Neural crest cell (in vitro differentiated cells): ENCODE measurements at regions not wholly inside any gene's neighbourhood (a gene's known extent, or its start where the extent isn't known, plus 50 kb on each side); places are given as distances from the start of the nearest gene placed in this dataset.

Source experiments
- DNase-seq: peaks from one replicate; pipeline ENCODE4 v3.0.0; 2021; ENCODE audit warnings: low read depth, mixed read lengths, low spot score
- H3K27ac Mint-ChIP-seq: one replicate; pipeline ENCODE4 v1.8.0; 2021; ENCODE audit warnings: mild to moderate bottlenecking, mixed read lengths; ENCODE audit not compliant: unreplicated experiment
- H3K27me3 Mint-ChIP-seq: 2 replicates; pipeline ENCODE4 v1.8.0; 2021; ENCODE audit warnings: low read depth, mild to moderate bottlenecking, mixed read lengths
- H3K36me3 Mint-ChIP-seq: 2 replicates; pipeline ENCODE4 v1.8.0; 2021; ENCODE audit warnings: low read depth, mild to moderate bottlenecking, mixed read lengths
- H3K4me1 Mint-ChIP-seq: 2 replicates; pipeline ENCODE4 v1.8.0; 2021; ENCODE audit warnings: mixed read lengths
- H3K4me3 Mint-ChIP-seq: one replicate; pipeline ENCODE4 v1.8.0; 2021; ENCODE audit warnings: mild to moderate bottlenecking, mixed read lengths
- H3K9me3 Mint-ChIP-seq: 2 replicates; pipeline ENCODE4 v1.8.0; 2021; ENCODE audit warnings: mixed read lengths
- CTCF ChIP-seq: fragments of 200-600 bp; sonication (generic); conservative IDR thresholded peaks from 2 replicates; pipeline ENCODE4 v1.5.0; 2021; ENCODE audit warnings: antibody characterized with exemption, mild to moderate bottlenecking

- no peak overlapping the region for H3K4me3 Mint-ChIP-seq
- no peaks in the 10 kb centered on the region for H3K27me3 Mint-ChIP-seq
- peak; percentile 64 for TF ChIP-seq CTCF
- peaks cover 61% of the 10 kb centered on the region for H3K4me1 Mint-ChIP-seq
- H3K36me3 Mint-ChIP-seq = no peaks in the 10 kb centered on the region
- no peak for DNase-seq
- no peak overlapping the region for H3K27ac Mint-ChIP-seq
- H3K9me3 Mint-ChIP-seq = no peaks in the 10 kb centered on the region
Observed at GRCh38 chr2:39513641-39514094, 76.6 kb upstream of the MAP4K3 start.

GRCh38 chr2:39514825-39515224, 77.7 kb upstream of the MAP4K3 start:
- no peak for TF ChIP-seq CTCF
- Mint-ChIP-seq H3K4me1 (peaks cover 56% of the 10 kb centered on the region), H3K36me3 (no peaks in the 10 kb centered on the region), H3K27ac (no peak overlapping the region), H3K4me3 (no peak overlapping the region), H3K9me3 (no peaks in the 10 kb centered on the region), H3K27me3 (no peaks in the 10 kb centered on the region)
- DNase-seq = no peak

GRCh38 chr2:39515273-39515896, 78.3 kb upstream of the MAP4K3 start:
- no peaks in the 10 kb centered on the region for H3K27me3 Mint-ChIP-seq
- no peak for TF ChIP-seq CTCF
- H3K9me3 Mint-ChIP-seq = no peaks in the 10 kb centered on the region
- H3K36me3 Mint-ChIP-seq = no peaks in the 10 kb centered on the region
- no peak overlapping the region for H3K4me3 Mint-ChIP-seq
- peaks cover 51% of the 10 kb centered on the region for H3K4me1 Mint-ChIP-seq
- H3K27ac Mint-ChIP-seq = no peak overlapping the region
- no peak for DNase-seq

GRCh38 chr2:39515897-39516346, 78.8 kb upstream of the MAP4K3 start:
- Mint-ChIP-seq H3K27ac (no peak overlapping the region), H3K27me3 (no peaks in the 10 kb centered on the region), H3K4me1 (peaks cover 51% of the 10 kb centered on the region), H3K4me3 (no peak overlapping the region), H3K36me3 (peaks cover under 1% of the 10 kb centered on the region), H3K9me3 (no peaks in the 10 kb centered on the region)
- TF ChIP-seq CTCF = no peak
- DNase-seq = no peak

GRCh38 chr2:39516347-39517101, 79.4 kb upstream of the MAP4K3 start:
- no peaks in the 10 kb centered on the region for H3K9me3 Mint-ChIP-seq
- no peak overlapping the region for H3K4me3 Mint-ChIP-seq
- no peak for DNase-seq
- H3K4me1 Mint-ChIP-seq = peaks cover 50% of the 10 kb centered on the region
- no peak for TF ChIP-seq CTCF
- peak overlapping the region; percentile 21 for H3K27ac Mint-ChIP-seq
- peaks cover 3% of the 10 kb centered on the region for H3K36me3 Mint-ChIP-seq
- no peaks in the 10 kb centered on the region for H3K27me3 Mint-ChIP-seq
